H1 (cell line): ENCODE measurements at regions not wholly inside any gene's neighbourhood (a gene's known extent, or its start where the extent isn't known, plus 50 kb on each side); places are given as distances from the start of the nearest gene placed in this dataset.

Experiments used
- BRCA1 ChIP-seq: IDR thresholded peaks from 2 replicates; pipeline ENCODE4 v1.6.1; 2012; ENCODE audit warnings: low read depth, low read length, improper control_type of control experiment
- CTCF ChIP-seq, 3 experiments: IDR thresholded peaks; 1 replicate in 2 of 3; 2 replicates in 1 of 3; pipeline versions ENCODE4 v1.5.1 to v1.6.1; 2011; ENCODE audit warnings: low read length in 3 of 3, mild to moderate bottlenecking in 3 of 3, inconsistent platforms in 2 of 3, low read depth in 1 of 3, moderate library complexity in 1 of 3; ENCODE audit not compliant: insufficient read depth in 1 of 3; ENCODE audit errors: control extremely low read depth in 1 of 3
- FOSL1 ChIP-seq: IDR thresholded peaks from 2 replicates; pipeline ENCODE4 v1.6.1; 2011; ENCODE audit warnings: mild to moderate bottlenecking, low read depth, low read length, moderate library complexity; ENCODE audit not compliant: insufficient read depth
- POLR2A ChIP-seq, 2 experiments: IDR thresholded peaks; 1 replicate in 1 of 2; 2 replicates in 1 of 2; pipeline ENCODE4 v1.6.1; 2011; ENCODE audit warnings: low read depth in 2 of 2, low read length in 2 of 2, mild to moderate bottlenecking in 2 of 2; ENCODE audit errors: control extremely low read depth in 1 of 2
- SP1 ChIP-seq: IDR thresholded peaks from 2 replicates; pipeline ENCODE4 v1.6.1; 2011; ENCODE audit warnings: low read depth, low read length

DNA sequence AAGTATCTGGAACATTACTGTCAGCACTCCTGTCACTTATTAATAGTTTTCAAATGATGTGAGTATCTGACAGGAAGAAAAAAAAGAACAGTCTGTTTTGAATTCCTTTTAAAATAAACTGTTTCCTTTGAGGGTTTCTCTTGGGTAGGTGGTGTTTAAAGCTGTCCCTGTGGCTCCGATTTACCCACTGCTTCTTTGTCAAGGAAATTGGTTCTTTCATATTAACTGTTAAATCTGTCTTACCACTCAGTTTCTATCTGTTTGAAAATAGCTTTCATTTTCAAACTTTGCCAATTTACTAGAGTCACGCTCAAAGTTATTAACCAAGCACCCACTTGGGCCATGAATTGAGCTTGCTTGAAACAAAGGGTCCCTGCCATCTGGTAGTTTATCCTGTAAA, 614.6 kb upstream of the NXPH2 start:
- TF ChIP-seq SP1 (no peak), FOSL1 (no peak), POLR2A (IDR thresholded peaks at IDR 0.05; ENCODE audit: control extremely low read depth in 1 of 2, low read depth in 2 of 2, low read length in 2 of 2) (no peak), CTCF (IDR thresholded peaks at IDR 0.05; ENCODE audit: control extremely low read depth in 1 of 3, insufficient read depth in 1 of 3, low read depth in 1 of 3, low read length in 3 of 3) (no peak), BRCA1 (no peak)
